ENCODE measurements at regions not wholly inside any gene's neighbourhood (a gene's known extent, or its start where the extent isn't known, plus 50 kb on each side); places are given as distances from the start of the nearest gene placed in this dataset.

DNA sequence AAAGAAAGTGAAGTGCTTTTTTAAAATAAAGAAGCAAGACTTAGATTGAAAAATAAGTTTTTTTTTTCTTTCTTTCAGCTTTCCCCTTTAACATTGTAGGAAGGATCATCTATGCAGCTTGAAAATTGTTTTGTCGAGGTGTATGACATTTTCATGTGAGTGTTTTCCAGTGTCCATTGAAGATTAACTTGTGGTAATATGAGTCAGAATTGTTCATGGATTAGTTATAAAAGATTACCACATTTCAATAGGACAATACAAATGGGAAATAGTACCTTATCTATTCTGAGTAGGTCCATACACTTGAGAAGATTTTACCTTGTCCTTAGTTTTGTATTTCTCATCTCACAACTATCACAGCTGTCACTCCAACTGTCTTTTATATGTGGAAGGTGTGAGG is 1234.7 kb downstream of the NSUN3 start:
- Histone ChIP-seq H3K36me3 (ENCODE audit: control insufficient read depth in 5 of 5, insufficient read depth in 5 of 5, low read length in 5 of 5) (no peaks in the 10 kb centered on the region), H3K27me3 (ENCODE audit: control insufficient read depth in 5 of 5, insufficient read depth in 4 of 5, low read length in 5 of 5) (no peaks in the 10 kb centered on the region), H3K9me3 (ENCODE audit: control insufficient read depth in 5 of 5, low read length in 5 of 5) (no peaks in the 10 kb centered on the region), H3K4me3 (ENCODE audit: low read depth in 1 of 5, low read length in 5 of 5) (no peak overlapping the region), H3K27ac (ENCODE audit: low read depth, low read length) (no peak overlapping the region), H3K9ac (ENCODE audit: low read length in 5 of 5) (no peak overlapping the region), H3K4me1 (ENCODE audit: control insufficient read depth in 5 of 5, insufficient read depth in 5 of 5, low read length in 5 of 5) (no peaks in the 10 kb centered on the region)

DNA sequence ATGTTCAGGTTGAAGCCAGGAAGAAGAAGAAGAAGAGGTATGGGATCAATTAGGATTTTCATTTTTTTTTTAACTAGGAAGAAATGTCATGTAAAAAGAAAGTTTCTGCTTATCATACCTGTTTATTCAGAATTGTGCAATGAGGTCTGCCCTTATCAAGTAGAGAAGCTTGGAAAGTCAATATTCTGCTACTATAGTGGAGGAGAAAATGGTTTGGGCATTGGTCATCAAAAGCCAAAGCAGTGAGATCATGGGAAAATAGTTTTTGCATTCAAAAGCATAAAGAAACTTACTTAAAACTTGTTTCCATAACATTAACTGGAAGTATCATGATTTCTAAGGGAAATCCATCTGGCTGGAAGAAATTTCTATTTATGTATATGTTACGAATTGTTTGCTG is 1239.2 kb downstream of the NSUN3 start:
- Histone ChIP-seq H3K9ac (ENCODE audit: low read length in 5 of 5) (no peak overlapping the region), H3K27me3 (ENCODE audit: control insufficient read depth in 5 of 5, insufficient read depth in 4 of 5, low read length in 5 of 5) (no peaks in the 10 kb centered on the region), H3K27ac (ENCODE audit: low read depth, low read length) (no peak overlapping the region), H3K9me3 (ENCODE audit: control insufficient read depth in 5 of 5, low read length in 5 of 5) (no peaks in the 10 kb centered on the region), H3K4me3 (ENCODE audit: low read depth in 1 of 5, low read length in 5 of 5) (no peak overlapping the region), H3K4me1 (ENCODE audit: control insufficient read depth in 5 of 5, insufficient read depth in 5 of 5, low read length in 5 of 5) (no peaks in the 10 kb centered on the region), H3K36me3 (ENCODE audit: control insufficient read depth in 5 of 5, insufficient read depth in 5 of 5, low read length in 5 of 5) (no peaks in the 10 kb centered on the region)

DNA sequence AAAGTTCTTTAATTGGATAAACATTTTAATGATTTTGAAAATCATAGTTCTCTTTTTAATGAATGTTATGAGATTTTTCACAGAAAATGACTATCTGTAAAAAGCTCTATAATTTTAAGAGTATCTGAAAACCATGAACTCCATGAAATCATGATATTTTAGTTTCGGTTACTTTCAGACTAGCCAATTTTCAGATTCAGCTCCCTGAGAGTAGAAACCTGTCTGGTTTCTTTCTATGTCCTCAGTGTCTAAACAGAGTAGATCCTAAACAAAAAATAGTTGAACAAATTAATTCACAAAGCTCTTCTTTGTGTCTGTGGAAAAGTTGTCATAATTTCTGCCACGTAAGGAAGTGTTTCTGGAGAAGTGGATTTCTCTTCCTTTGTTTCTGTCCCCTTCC is 1247.7 kb downstream of the NSUN3 start:
- Histone ChIP-seq H3K4me3 (ENCODE audit: low read depth in 1 of 5, low read length in 5 of 5) (no peak overlapping the region), H3K27ac (ENCODE audit: low read depth, low read length) (no peak overlapping the region), H3K9me3 (ENCODE audit: control insufficient read depth in 5 of 5, low read length in 5 of 5) (peaks cover 0 to 5% (median 0%) of the 10 kb centered on the region in 5 donors), H3K4me1 (ENCODE audit: control insufficient read depth in 5 of 5, insufficient read depth in 5 of 5, low read length in 5 of 5) (no peaks in the 10 kb centered on the region), H3K9ac (ENCODE audit: low read length in 5 of 5) (no peak overlapping the region), H3K27me3 (ENCODE audit: control insufficient read depth in 5 of 5, insufficient read depth in 4 of 5, low read length in 5 of 5) (no peaks in the 10 kb centered on the region), H3K36me3 (ENCODE audit: control insufficient read depth in 5 of 5, insufficient read depth in 5 of 5, low read length in 5 of 5) (no peaks in the 10 kb centered on the region)

DNA sequence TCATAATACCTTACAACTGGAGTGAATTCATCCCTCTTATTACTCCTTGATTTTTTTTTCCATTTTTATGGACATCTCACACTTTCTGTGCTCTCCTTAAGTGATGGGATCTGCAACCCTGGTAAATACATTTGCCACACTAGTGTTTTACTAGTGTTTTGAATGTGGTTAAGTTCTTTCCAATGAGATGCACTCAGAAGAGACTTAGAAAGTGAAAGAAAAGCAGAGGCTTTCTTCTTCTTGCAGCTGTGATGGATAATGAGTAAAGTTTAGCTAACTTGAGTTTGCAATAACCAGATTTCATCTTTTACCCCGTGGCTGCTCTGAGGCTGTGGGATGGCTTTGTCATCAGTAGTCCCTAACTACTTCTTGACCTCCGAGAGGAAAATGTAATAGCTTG is 1248.4 kb downstream of the NSUN3 start:
- H3K36me3 ChIP-seq (ENCODE audit: control insufficient read depth in 5 of 5, insufficient read depth in 5 of 5, low read length in 5 of 5), result no peaks in the 10 kb centered on the region
- no peaks in the 10 kb centered on the region for H3K27me3 ChIP-seq (ENCODE audit: control insufficient read depth in 5 of 5, insufficient read depth in 4 of 5, low read length in 5 of 5)
- H3K9me3 ChIP-seq (ENCODE audit: control insufficient read depth in 5 of 5, low read length in 5 of 5), result peaks cover 0 to 5% (median 0%) of the 10 kb centered on the region in 5 donors
- no peak overlapping the region for H3K27ac ChIP-seq (ENCODE audit: low read depth, low read length)
- no peak overlapping the region for H3K4me3 ChIP-seq (ENCODE audit: low read depth in 1 of 5, low read length in 5 of 5)
- H3K9ac ChIP-seq (ENCODE audit: low read length in 5 of 5), result no peak overlapping the region
- H3K4me1 ChIP-seq (ENCODE audit: control insufficient read depth in 5 of 5, insufficient read depth in 5 of 5, low read length in 5 of 5), result no peaks in the 10 kb centered on the region

DNA sequence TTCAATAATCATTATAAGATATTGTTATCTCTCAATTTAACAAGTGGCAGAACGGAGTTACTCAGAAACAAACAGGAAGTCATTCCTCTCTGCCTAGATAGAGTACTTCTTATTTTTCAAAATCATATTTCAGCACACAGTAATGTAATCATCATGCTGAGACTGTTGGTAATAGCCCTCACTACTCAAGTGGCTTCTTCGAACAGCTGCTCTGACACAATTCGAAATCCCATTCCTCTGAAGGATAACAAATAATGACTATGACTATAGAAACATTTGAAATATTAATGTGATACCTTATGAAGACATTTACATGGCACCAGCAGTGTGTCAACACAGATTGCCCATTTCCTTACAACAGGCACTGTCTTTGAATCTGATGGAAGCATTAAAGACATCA is 1249.8 kb downstream of the NSUN3 start:
- H3K9me3 ChIP-seq (ENCODE audit: control insufficient read depth in 5 of 5, low read length in 5 of 5), result peaks cover 0 to 5% (median 0%) of the 10 kb centered on the region in 5 donors
- H3K4me3 ChIP-seq (ENCODE audit: low read depth in 1 of 5, low read length in 5 of 5), result no peak overlapping the region
- no peak overlapping the region for H3K9ac ChIP-seq (ENCODE audit: low read length in 5 of 5)
- no peaks in the 10 kb centered on the region for H3K36me3 ChIP-seq (ENCODE audit: control insufficient read depth in 5 of 5, insufficient read depth in 5 of 5, low read length in 5 of 5)
- H3K4me1 ChIP-seq (ENCODE audit: control insufficient read depth in 5 of 5, insufficient read depth in 5 of 5, low read length in 5 of 5), result no peaks in the 10 kb centered on the region
- H3K27ac ChIP-seq (ENCODE audit: low read depth, low read length), result no peak overlapping the region
- no peaks in the 10 kb centered on the region for H3K27me3 ChIP-seq (ENCODE audit: control insufficient read depth in 5 of 5, insufficient read depth in 4 of 5, low read length in 5 of 5)

DNA sequence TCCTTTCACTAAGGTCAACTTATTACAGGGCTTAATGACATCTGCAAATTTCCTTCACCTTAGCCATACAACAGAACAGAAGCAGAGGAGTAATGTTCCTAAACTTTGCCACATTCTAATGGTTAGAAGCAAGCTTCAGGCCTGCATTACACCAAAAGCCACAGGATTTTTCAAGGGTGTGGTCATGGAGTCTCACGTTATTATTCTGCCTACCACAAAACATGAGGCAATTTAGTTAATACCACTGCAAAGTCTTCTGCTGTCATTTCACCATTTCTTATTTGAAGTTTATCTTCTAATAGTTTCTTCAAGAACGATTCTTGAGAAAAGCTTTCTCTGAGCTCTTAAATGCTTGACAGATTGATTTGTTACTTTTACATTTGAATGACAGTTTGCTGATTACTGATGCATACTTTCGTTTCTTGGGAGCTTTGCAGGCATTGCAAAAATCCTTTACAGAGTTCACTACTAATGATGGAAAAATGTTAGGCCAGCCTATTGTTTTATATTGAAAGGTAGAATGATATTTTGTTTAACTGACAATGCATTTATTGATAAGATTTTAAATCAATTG is 1257.1 kb downstream of the NSUN3 start:
- no peak overlapping the region for H3K27ac ChIP-seq (ENCODE audit: low read depth, low read length)
- no peaks in the 10 kb centered on the region for H3K27me3 ChIP-seq (ENCODE audit: control insufficient read depth in 5 of 5, insufficient read depth in 4 of 5, low read length in 5 of 5)
- no peaks in the 10 kb centered on the region for H3K36me3 ChIP-seq (ENCODE audit: control insufficient read depth in 5 of 5, insufficient read depth in 5 of 5, low read length in 5 of 5)
- H3K4me3 ChIP-seq (ENCODE audit: low read depth in 1 of 5, low read length in 5 of 5), result no peak overlapping the region
- H3K4me1 ChIP-seq (ENCODE audit: control insufficient read depth in 5 of 5, insufficient read depth in 5 of 5, low read length in 5 of 5), result peaks cover 0 to 2% (median 0%) of the 10 kb centered on the region in 5 donors
- no peaks in the 10 kb centered on the region for H3K9me3 ChIP-seq (ENCODE audit: control insufficient read depth in 5 of 5, low read length in 5 of 5)
- H3K9ac ChIP-seq (ENCODE audit: low read length in 5 of 5), result no peak overlapping the region

DNA sequence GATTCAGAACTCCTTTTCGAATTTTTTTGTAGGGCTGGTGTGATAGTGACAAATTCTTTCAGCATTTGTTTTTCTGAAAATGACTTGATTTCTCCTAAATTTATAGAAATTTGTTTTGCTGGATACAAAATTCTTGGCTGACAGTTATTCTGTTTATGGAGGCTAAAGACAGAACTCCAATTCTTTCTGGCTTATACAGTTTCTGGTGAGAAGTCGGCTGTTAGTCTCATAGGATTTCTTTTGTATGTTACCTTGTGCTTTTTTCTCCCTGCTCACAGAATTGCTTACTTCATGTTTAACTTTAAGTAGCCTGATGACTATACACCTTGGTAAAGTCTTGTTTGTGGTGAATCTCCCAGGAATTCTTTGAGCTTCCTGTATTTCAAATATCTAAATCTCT is 1264.6 kb downstream of the NSUN3 start:
- H3K4me3 ChIP-seq (ENCODE audit: low read depth in 1 of 5, low read length in 5 of 5), result no peak overlapping the region
- H3K9me3 ChIP-seq (ENCODE audit: control insufficient read depth in 5 of 5, low read length in 5 of 5), result peaks cover 0 to 3% (median 0%) of the 10 kb centered on the region in 5 donors
- H3K36me3 ChIP-seq (ENCODE audit: control insufficient read depth in 5 of 5, insufficient read depth in 5 of 5, low read length in 5 of 5), result no peaks in the 10 kb centered on the region
- no peak overlapping the region for H3K27ac ChIP-seq (ENCODE audit: low read depth, low read length)
- H3K27me3 ChIP-seq (ENCODE audit: control insufficient read depth in 5 of 5, insufficient read depth in 4 of 5, low read length in 5 of 5), result no peaks in the 10 kb centered on the region
- H3K9ac ChIP-seq (ENCODE audit: low read length in 5 of 5), result no peak overlapping the region
- no peaks in the 10 kb centered on the region for H3K4me1 ChIP-seq (ENCODE audit: control insufficient read depth in 5 of 5, insufficient read depth in 5 of 5, low read length in 5 of 5)

DNA sequence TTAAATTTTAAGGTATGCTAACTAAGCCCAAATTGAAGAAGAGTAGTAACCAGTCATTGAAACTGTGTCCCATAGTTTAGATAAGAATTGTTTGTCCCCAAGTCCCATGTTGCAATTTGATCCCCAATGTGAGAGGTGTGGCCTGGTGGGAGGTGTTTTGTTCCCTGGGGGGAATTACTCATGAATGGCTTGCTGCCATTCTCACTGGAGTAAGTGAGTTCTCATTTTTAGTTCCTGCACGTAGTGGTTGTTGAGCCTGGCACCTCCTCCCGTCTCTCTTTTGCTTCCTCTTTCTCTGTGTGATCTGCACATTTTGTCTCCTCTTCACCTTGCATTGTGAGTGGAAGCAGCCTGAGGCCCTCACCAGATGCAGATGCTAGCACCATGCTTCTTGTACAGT is 1271.0 kb downstream of the NSUN3 start:
- Histone ChIP-seq H3K9me3 (ENCODE audit: control insufficient read depth in 5 of 5, low read length in 5 of 5) (peaks cover 0 to 4% (median 0%) of the 10 kb centered on the region in 5 donors), H3K9ac (ENCODE audit: low read length in 5 of 5) (no peak overlapping the region), H3K27ac (ENCODE audit: low read depth, low read length) (no peak overlapping the region), H3K27me3 (ENCODE audit: control insufficient read depth in 5 of 5, insufficient read depth in 4 of 5, low read length in 5 of 5) (no peaks in the 10 kb centered on the region), H3K4me1 (ENCODE audit: control insufficient read depth in 5 of 5, insufficient read depth in 5 of 5, low read length in 5 of 5) (no peaks in the 10 kb centered on the region), H3K4me3 (ENCODE audit: low read depth in 1 of 5, low read length in 5 of 5) (no peak overlapping the region), H3K36me3 (ENCODE audit: control insufficient read depth in 5 of 5, insufficient read depth in 5 of 5, low read length in 5 of 5) (no peaks in the 10 kb centered on the region)

DNA sequence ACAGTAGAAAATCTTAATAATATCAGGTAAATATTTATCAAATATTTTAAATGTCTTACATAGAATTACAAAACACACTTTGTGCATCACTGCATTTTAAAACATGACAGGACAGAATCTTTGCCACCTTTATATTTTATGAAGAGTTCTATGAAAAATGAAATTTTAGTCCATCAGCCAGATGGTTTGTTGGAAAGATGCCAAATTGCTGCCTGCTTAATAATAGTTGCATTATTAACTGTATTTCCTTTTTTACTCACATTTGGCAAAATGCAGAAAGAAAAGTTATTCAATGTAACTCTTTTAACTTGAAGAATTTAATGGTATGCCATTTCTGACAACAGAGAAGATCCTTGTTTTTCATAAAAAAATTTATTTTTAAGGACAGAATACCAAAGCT is 1271.6 kb downstream of the NSUN3 start:
- Histone ChIP-seq H3K9me3 (ENCODE audit: control insufficient read depth in 5 of 5, low read length in 5 of 5) (peaks cover 0 to 4% (median 0%) of the 10 kb centered on the region in 5 donors), H3K9ac (ENCODE audit: low read length in 5 of 5) (no peak overlapping the region), H3K27me3 (ENCODE audit: control insufficient read depth in 5 of 5, insufficient read depth in 4 of 5, low read length in 5 of 5) (no peaks in the 10 kb centered on the region), H3K36me3 (ENCODE audit: control insufficient read depth in 5 of 5, insufficient read depth in 5 of 5, low read length in 5 of 5) (no peaks in the 10 kb centered on the region), H3K27ac (ENCODE audit: low read depth, low read length) (no peak overlapping the region), H3K4me3 (ENCODE audit: low read depth in 1 of 5, low read length in 5 of 5) (no peak overlapping the region), H3K4me1 (ENCODE audit: control insufficient read depth in 5 of 5, insufficient read depth in 5 of 5, low read length in 5 of 5) (no peaks in the 10 kb centered on the region)

DNA sequence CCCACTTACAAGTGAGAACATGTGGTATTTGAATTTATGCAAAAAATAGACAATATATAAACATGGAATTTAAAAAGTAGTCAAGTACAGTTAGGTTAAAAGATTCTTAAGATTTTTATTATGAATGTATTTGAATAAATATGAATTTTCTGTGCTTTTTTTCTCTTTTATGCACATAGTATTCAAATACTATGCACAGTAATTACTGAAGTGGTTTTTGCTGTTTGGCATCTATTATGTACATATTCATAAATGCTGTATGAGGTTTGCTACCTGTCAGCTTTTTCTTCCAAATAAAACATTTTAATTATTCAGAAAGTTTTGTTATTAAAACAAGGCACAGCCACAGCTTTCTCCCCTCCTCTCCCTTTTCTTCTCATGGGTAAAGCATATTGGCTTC is 1272.7 kb downstream of the NSUN3 start:
- Histone ChIP-seq H3K9ac (ENCODE audit: low read length in 5 of 5) (no peak overlapping the region), H3K9me3 (ENCODE audit: control insufficient read depth in 5 of 5, low read length in 5 of 5) (peaks cover 0 to 4% (median 0%) of the 10 kb centered on the region in 5 donors), H3K27me3 (ENCODE audit: control insufficient read depth in 5 of 5, insufficient read depth in 4 of 5, low read length in 5 of 5) (no peaks in the 10 kb centered on the region), H3K36me3 (ENCODE audit: control insufficient read depth in 5 of 5, insufficient read depth in 5 of 5, low read length in 5 of 5) (no peaks in the 10 kb centered on the region), H3K4me1 (ENCODE audit: control insufficient read depth in 5 of 5, insufficient read depth in 5 of 5, low read length in 5 of 5) (no peaks in the 10 kb centered on the region), H3K4me3 (ENCODE audit: low read depth in 1 of 5, low read length in 5 of 5) (no peak overlapping the region), H3K27ac (ENCODE audit: low read depth, low read length) (no peak overlapping the region)

DNA sequence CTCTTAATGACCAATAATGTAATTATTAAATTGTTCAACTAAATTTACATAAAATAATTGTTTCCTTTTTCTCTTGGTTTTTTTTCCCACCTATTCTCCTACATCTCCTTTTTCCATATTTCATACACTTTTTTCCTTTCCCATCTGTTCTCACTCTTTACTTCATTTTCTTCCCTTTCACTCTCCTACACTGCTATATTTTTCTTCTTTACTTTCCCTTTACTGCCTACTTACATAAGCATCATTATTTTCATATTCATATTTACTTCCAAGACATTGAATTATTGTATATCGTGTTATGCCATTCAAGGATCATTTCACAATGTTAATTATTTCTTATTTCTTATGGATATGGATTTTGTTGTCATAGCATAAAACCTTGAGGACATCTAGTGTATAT is 1275.6 kb downstream of the NSUN3 start:
- H3K4me1 ChIP-seq (ENCODE audit: control insufficient read depth in 5 of 5, insufficient read depth in 5 of 5, low read length in 5 of 5), result no peaks in the 10 kb centered on the region
- no peak overlapping the region for H3K4me3 ChIP-seq (ENCODE audit: low read depth in 1 of 5, low read length in 5 of 5)
- H3K9me3 ChIP-seq (ENCODE audit: control insufficient read depth in 5 of 5, low read length in 5 of 5), result peaks cover 0 to 4% (median 0%) of the 10 kb centered on the region in 5 donors
- H3K9ac ChIP-seq (ENCODE audit: low read length in 5 of 5), result no peak overlapping the region
- H3K36me3 ChIP-seq (ENCODE audit: control insufficient read depth in 5 of 5, insufficient read depth in 5 of 5, low read length in 5 of 5), result no peaks in the 10 kb centered on the region
- no peaks in the 10 kb centered on the region for H3K27me3 ChIP-seq (ENCODE audit: control insufficient read depth in 5 of 5, insufficient read depth in 4 of 5, low read length in 5 of 5)
- H3K27ac ChIP-seq (ENCODE audit: low read depth, low read length), result no peak overlapping the region

All from subcutaneous abdominal adipose tissue (tissue), 5 donors.